B cell (primary cell): ENCODE measurements at regions not wholly inside any gene's neighbourhood (a gene's known extent, or its start where the extent isn't known, plus 50 kb on each side); places are given as distances from the start of the nearest gene placed in this dataset.

ENCODE experiments used
- ATAC-seq: fragments of 200-7000 bp; cut with Tn5 transposase; one replicate; pipeline ENCODE4 v1.10.0; 2021; ENCODE audit warnings: low read depth, mild to moderate bottlenecking, moderate number of reproducible peaks, moderate library complexity
- CTCF ChIA-PET: fragments of 350-600 bp; sonication (Branson Sonifier 250); formaldehyde crosslinking; loops from one replicate; lab custom pipeline; 2021; ENCODE audit warnings: antibody characterized with exemption, inconsistent platforms; lab: Charles Lee
- POLR2A ChIA-PET: fragments of 350-600 bp; sonication (Branson Sonifier 250); formaldehyde crosslinking; loops from one replicate; lab custom pipeline; 2021; ENCODE audit warnings: antibody characterized with exemption; lab: Charles Lee
- DNase-seq: peaks from one replicate; pipeline ENCODE4 v3.0.0; 2013
- H2AFZ ChIP-seq: 2 replicates; pipeline ENCODE4 v1.6.1; 2012; ENCODE audit warnings: mild to moderate bottlenecking, low read depth, low read length; ENCODE audit not compliant: insufficient read depth, poor library complexity, severe bottlenecking
- H3K27ac ChIP-seq, 2 donors: 1 replicate in 1 of 2; 2 replicates in 1 of 2; pipeline ENCODE4 v1.5.1; 2012 to 2013; ENCODE audit warnings: low read length in 2 of 2, mild to moderate bottlenecking in 2 of 2, moderate library complexity in 1 of 2
- H3K27me3 ChIP-seq, 4 experiments: fragments of 200-600 bp in 1 of 4; sonication (generic) in 1 of 4; replicated peaks in 1 of 4; 1 replicate in 2 of 4; 2 replicates in 2 of 4; pipeline versions ENCODE4 v1.6.1 to v1.7.0; 2013 to 2016; ENCODE audit warnings: low read length in 3 of 4, mild to moderate bottlenecking in 2 of 4, mixed read lengths in 1 of 4, moderate library complexity in 1 of 4; ENCODE audit not compliant: insufficient read depth in 4 of 4, control insufficient read depth in 3 of 4; ENCODE audit errors: control extremely low read depth in 1 of 4
- H3K36me3 ChIP-seq, 2 experiments: replicated peaks in 1 of 2; 1 replicate in 1 of 2; 2 replicates in 1 of 2; pipeline versions ENCODE4 v1.6.1 to v1.7.1; 2013; ENCODE audit warnings: low read length in 1 of 2; ENCODE audit not compliant: insufficient read depth in 2 of 2, control insufficient read depth in 1 of 2; ENCODE audit errors: control extremely low read depth in 1 of 2, extremely low read depth in 1 of 2
- H3K4me1 ChIP-seq, 2 donors: fragments of 200-600 bp in 1 of 2; sonication (generic) in 1 of 2; 1 replicate in 1 of 2; 2 replicates in 1 of 2; pipeline versions ENCODE4 v1.5.1 to v1.6.1; 2013 to 2017; ENCODE audit warnings: low read length in 2 of 2; ENCODE audit not compliant: control insufficient read depth in 2 of 2, insufficient read depth in 2 of 2
- H3K4me2 ChIP-seq: replicated peaks from 2 replicates; pipeline ENCODE3; 2012; ENCODE audit warnings: mild to moderate bottlenecking, low read depth, low read length; ENCODE audit not compliant: poor library complexity, severe bottlenecking
- H3K4me3 ChIP-seq, 5 experiments: fragments of 200-600 bp in 1 of 5; sonication (generic) in 1 of 5; 1 replicate in 3 of 5; 2 replicates in 2 of 5; pipeline versions ENCODE4 v1.5.1 to v1.7.0; 2011 to 2016; ENCODE audit warnings: low read length in 4 of 5, mild to moderate bottlenecking in 4 of 5, low read depth in 2 of 5, control low read depth in 1 of 5, moderate library complexity in 1 of 5; ENCODE audit not compliant: insufficient read depth in 1 of 5; ENCODE audit errors: control extremely low read depth in 1 of 5, extremely low read depth in 1 of 5
- H3K79me2 ChIP-seq: fragments of 200-600 bp; sonication (generic); one replicate; pipeline ENCODE4 v1.6.0; 2016; ENCODE audit warnings: low read length; ENCODE audit not compliant: control insufficient read depth, insufficient read depth
- H3K9ac ChIP-seq: fragments of 200-600 bp; sonication (generic); 2 replicates; pipeline ENCODE4 v1.6.1; 2017; ENCODE audit warnings: mild to moderate bottlenecking, low read length, moderate library complexity
- H3K9me3 ChIP-seq, 3 donors: one replicate each; pipeline versions ENCODE4 v1.6.1 to v1.7.1; 2013; ENCODE audit warnings: low read length in 2 of 3; ENCODE audit not compliant: control insufficient read depth in 2 of 3, insufficient read depth in 1 of 3; ENCODE audit errors: control extremely low read depth in 1 of 3
- H4K20me1 ChIP-seq: 2 replicates; pipeline ENCODE4 v1.6.0; 2012; ENCODE audit warnings: mild to moderate bottlenecking, low read length; ENCODE audit not compliant: insufficient read depth, control insufficient read depth, poor library complexity, severe bottlenecking
- H3K27ac Mint-ChIP-seq: one replicate; pipeline ENCODE4 v1.8.0; 2021; ENCODE audit warnings: mixed read lengths
- H3K27me3 Mint-ChIP-seq: one replicate; pipeline ENCODE4 v1.8.0; 2021; ENCODE audit warnings: mixed read lengths
- H3K4me1 Mint-ChIP-seq: one replicate; pipeline ENCODE4 v1.8.0; 2021; ENCODE audit warnings: mixed read lengths
- H3K4me3 Mint-ChIP-seq: one replicate; pipeline ENCODE4 v1.8.0; 2021; ENCODE audit warnings: mixed read lengths
- H3K9me3 Mint-ChIP-seq: one replicate; pipeline ENCODE4 v1.8.0; 2022; ENCODE audit warnings: mixed read lengths; ENCODE audit not compliant: insufficient read depth
- EZH2 ChIP-seq: IDR thresholded peaks from 2 replicates; pipeline ENCODE4 v1.6.1; 2012; ENCODE audit warnings: borderline replicate concordance, low read depth, mild to moderate bottlenecking, moderate library complexity, low read length; ENCODE audit not compliant: insufficient read depth, poor library complexity, severe bottlenecking
- WGBS: methylation state at CpG from one replicate; pipeline ENCODE4 v1.1.5; 2013; ENCODE audit warnings: missing lambda C conversion rate; ENCODE audit not compliant: insufficient coverage; 5-methylcytosine and 5-hydroxymethylcytosine counted together
- intact Hi-C: fragments of 100-400 bp; cut with micrococcal nuclease; formaldehyde crosslinking; loops from one replicate; pipeline ENCODE4 v1.10.0; 2022
- TF ChIP-seq, protein P1 (sequence below): fragments of 200-600 bp; IDR thresholded peaks from one replicate; pipeline ENCODE4 v1.8.0; 2022; ENCODE audit warnings: antibody characterized with exemption, mild to moderate bottlenecking

DNA sequence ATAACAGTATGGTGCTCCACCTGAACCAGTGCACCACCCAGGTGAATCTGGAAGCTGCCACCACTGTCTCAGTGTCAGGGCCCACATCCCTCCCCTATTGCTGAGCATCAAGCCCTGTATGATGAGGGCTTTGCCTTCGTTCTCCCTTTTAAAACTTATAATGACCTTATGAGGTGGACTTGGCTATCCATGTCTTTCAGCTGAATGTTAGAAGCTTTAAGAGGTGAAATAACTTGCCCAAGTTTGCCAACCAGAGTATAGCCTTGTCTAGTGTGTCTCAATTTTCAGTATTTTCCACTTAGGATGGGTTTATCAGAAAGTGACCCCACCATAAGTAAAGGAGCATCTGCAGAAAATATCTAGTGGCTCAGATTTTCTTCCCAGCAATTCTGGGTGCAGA lies 87.8 kb downstream of the SHOX2 start:
- Mint-ChIP-seq H3K4me1 (no peaks in the 10 kb centered on the region), H3K27ac (no peak overlapping the region), H3K4me3 (no peak overlapping the region), H3K9me3 (no peaks in the 10 kb centered on the region), H3K27me3 (no peaks in the 10 kb centered on the region)
- no peak overlapping the region for H3K9ac ChIP-seq
- no peak overlapping the region for H2AFZ ChIP-seq
- no peaks in the 10 kb centered on the region for H3K4me1 ChIP-seq
- H3K4me2 ChIP-seq = no peak overlapping the region
- DNase-seq = no peak
- no peaks in the 10 kb centered on the region for H3K36me3 ChIP-seq
- WGBS = no CpG with 5 or more reads among the region's 1 CpG
- peaks cover 0 to 3% (median 0%) of the 10 kb centered on the region in 3 donors for H3K9me3 ChIP-seq
- H3K79me2 ChIP-seq = no peaks in the 10 kb centered on the region
- POLR2A ChIA-PET = no interaction called here
- H3K4me3 ChIP-seq = no peak overlapping the region
- no peak for ATAC-seq
- no peaks in the 10 kb centered on the region for H3K27me3 ChIP-seq
- no peak overlapping the region for H3K27ac ChIP-seq
- CTCF ChIA-PET = no interaction called here
- intact Hi-C loops = no loop called here
- no peaks in the 10 kb centered on the region for H4K20me1 ChIP-seq
- TF ChIP-seq EZH2 = no peak
- TF ChIP-seq, protein P1, sequence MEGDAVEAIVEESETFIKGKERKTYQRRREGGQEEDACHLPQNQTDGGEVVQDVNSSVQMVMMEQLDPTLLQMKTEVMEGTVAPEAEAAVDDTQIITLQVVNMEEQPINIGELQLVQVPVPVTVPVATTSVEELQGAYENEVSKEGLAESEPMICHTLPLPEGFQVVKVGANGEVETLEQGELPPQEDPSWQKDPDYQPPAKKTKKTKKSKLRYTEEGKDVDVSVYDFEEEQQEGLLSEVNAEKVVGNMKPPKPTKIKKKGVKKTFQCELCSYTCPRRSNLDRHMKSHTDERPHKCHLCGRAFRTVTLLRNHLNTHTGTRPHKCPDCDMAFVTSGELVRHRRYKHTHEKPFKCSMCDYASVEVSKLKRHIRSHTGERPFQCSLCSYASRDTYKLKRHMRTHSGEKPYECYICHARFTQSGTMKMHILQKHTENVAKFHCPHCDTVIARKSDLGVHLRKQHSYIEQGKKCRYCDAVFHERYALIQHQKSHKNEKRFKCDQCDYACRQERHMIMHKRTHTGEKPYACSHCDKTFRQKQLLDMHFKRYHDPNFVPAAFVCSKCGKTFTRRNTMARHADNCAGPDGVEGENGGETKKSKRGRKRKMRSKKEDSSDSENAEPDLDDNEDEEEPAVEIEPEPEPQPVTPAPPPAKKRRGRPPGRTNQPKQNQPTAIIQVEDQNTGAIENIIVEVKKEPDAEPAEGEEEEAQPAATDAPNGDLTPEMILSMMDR = no peak

GRCh38 chr3:158012901-158013300 lies 93.3 kb downstream of the SHOX2 start:
- Histone ChIP-seq H3K9me3 (peaks cover 0 to 7% (median 3%) of the 10 kb centered on the region in 3 donors), H3K4me2 (no peak overlapping the region), H3K4me1 (no peaks in the 10 kb centered on the region), H4K20me1 (no peaks in the 10 kb centered on the region), H3K36me3 (no peaks in the 10 kb centered on the region), H3K27ac (no peak overlapping the region), H3K9ac (no peak overlapping the region), H3K79me2 (no peaks in the 10 kb centered on the region), H2AFZ (no peak overlapping the region), H3K4me3 (no peak overlapping the region), H3K27me3 (no peaks in the 10 kb centered on the region)
- peaks cover 9% of the 10 kb centered on the region for H3K9me3 Mint-ChIP-seq
- no peak overlapping the region for H3K4me3 Mint-ChIP-seq
- no peak for ATAC-seq
- TF ChIP-seq, protein P1 = no peak
- TF ChIP-seq EZH2 = no peak
- ChIA-PET CTCF (no interaction called here), POLR2A (no interaction called here)
- H3K27me3 Mint-ChIP-seq = no peaks in the 10 kb centered on the region
- intact Hi-C loops = no loop called here
- H3K27ac Mint-ChIP-seq = no peak overlapping the region
- no peaks in the 10 kb centered on the region for H3K4me1 Mint-ChIP-seq
- no peak for DNase-seq
